Keratinocyte (primary cell): ENCODE measurements at regions not wholly inside any gene's neighbourhood (a gene's known extent, or its start where the extent isn't known, plus 50 kb on each side); places are given as distances from the start of the nearest gene placed in this dataset.
A peak's percentile ranks its signal among the peaks of the same experiment; 100 is the strongest.

Experiments used
- DNase-seq: peaks from one replicate; pipeline ENCODE4 v3.0.0-alpha.2; 2011; ENCODE audit warnings: low read depth, missing footprints, low spot score
- FAIRE-seq: peaks from 2 replicates; lab custom pipeline; 2011; peaks lifted over from hg19 to GRCh38; lab: Jason Lieb, UNC
- H2AFZ ChIP-seq: 2 replicates; pipeline ENCODE4 v1.6.0; 2012; ENCODE audit warnings: low read length, control low read depth, inconsistent platforms; ENCODE audit not compliant: control insufficient read depth
- H3K27ac ChIP-seq: 2 replicates; pipeline ENCODE4 v1.5.1; 2011; ENCODE audit warnings: low read length; ENCODE audit not compliant: control insufficient read depth, insufficient read depth
- H3K27me3 ChIP-seq: 3 replicates; pipeline ENCODE4 v1.6.0; 2011; ENCODE audit warnings: low read length; ENCODE audit not compliant: control insufficient read depth, insufficient read depth; ENCODE audit errors: extremely low read depth
- H3K36me3 ChIP-seq, 2 experiments: 2 replicates in 1 of 2; 3 replicates in 1 of 2; pipeline ENCODE4 v1.5.1; 2011; ENCODE audit warnings: low read length in 2 of 2, mild to moderate bottlenecking in 1 of 2; ENCODE audit not compliant: control insufficient read depth in 2 of 2, insufficient read depth in 2 of 2; ENCODE audit errors: extremely low read depth in 1 of 2
- H3K4me1 ChIP-seq: 3 replicates; pipeline ENCODE4 v1.5.1; 2011; ENCODE audit warnings: low read length; ENCODE audit not compliant: control insufficient read depth, insufficient read depth; ENCODE audit errors: extremely low read depth
- H3K4me2 ChIP-seq: 3 replicates; pipeline ENCODE4 v1.6.0; 2011; ENCODE audit warnings: low read depth, low read length; ENCODE audit not compliant: control insufficient read depth, insufficient read depth; ENCODE audit errors: extremely low read depth
- H3K4me3 ChIP-seq, 3 experiments: fragments of 200-600 bp in 1 of 3; sonication (generic) in 1 of 3; 2 replicates in 2 of 3; 3 replicates in 1 of 3; pipeline ENCODE4 v1.5.1; 2011 to 2016; ENCODE audit warnings: low read length in 3 of 3, mild to moderate bottlenecking in 3 of 3, control low read depth in 2 of 3, inconsistent platforms in 1 of 3, low read depth in 1 of 3, mixed read lengths in 1 of 3, mixed run types in 1 of 3, moderate library complexity in 1 of 3; ENCODE audit not compliant: control insufficient read depth in 2 of 3, insufficient read depth in 2 of 3; ENCODE audit errors: extremely low read depth in 1 of 3
- H3K79me2 ChIP-seq: 2 replicates; pipeline ENCODE4 v1.6.0; 2012; ENCODE audit warnings: low read length; ENCODE audit not compliant: control insufficient read depth, insufficient read depth
- H3K9ac ChIP-seq: 3 replicates; pipeline ENCODE4 v1.6.0; 2011; ENCODE audit warnings: low read length; ENCODE audit not compliant: control insufficient read depth, insufficient read depth; ENCODE audit errors: extremely low read depth
- H3K9me1 ChIP-seq: 3 replicates; pipeline ENCODE4 v1.6.0; 2011; ENCODE audit warnings: low read length; ENCODE audit not compliant: control insufficient read depth, insufficient read depth; ENCODE audit errors: extremely low read depth
- H3K9me3 ChIP-seq: 2 replicates; pipeline ENCODE4 v1.5.1; 2012; ENCODE audit warnings: low read depth, low read length; ENCODE audit not compliant: control insufficient read depth
- H4K20me1 ChIP-seq: 3 replicates; pipeline ENCODE4 v1.6.0; 2011; ENCODE audit warnings: low read length; ENCODE audit not compliant: control insufficient read depth, insufficient read depth; ENCODE audit errors: extremely low read depth
- CTCF ChIP-seq, 3 experiments: IDR thresholded peaks in 1 of 3; conservative IDR thresholded peaks in 1 of 3; optimal IDR thresholded peaks in 1 of 3; 2 replicates in 2 of 3; 3 replicates in 1 of 3; pipeline versions ENCODE3 to v1.5.1; 2011; ENCODE audit warnings: low read length in 3 of 3, mild to moderate bottlenecking in 3 of 3, moderate library complexity in 2 of 3, control low read depth in 1 of 3, inconsistent platforms in 1 of 3; ENCODE audit not compliant: insufficient read depth in 2 of 3; ENCODE audit errors: extremely low read depth in 1 of 3
- EZH2 ChIP-seq: IDR thresholded peaks from one replicate; pipeline ENCODE4 v1.6.1; 2012; ENCODE audit warnings: inconsistent platforms, mild to moderate bottlenecking, low read length, moderate library complexity
- dilution Hi-C: fragments of 300-500 bp; cut with MboI; formaldehyde crosslinking; loops from one replicate; pipeline ENCODE4 v1.7.0; 2020; ENCODE audit warnings: low sequenced_read_pairs; ENCODE audit not compliant: extremely low pct_ligation_motif_present

GRCh38 chr7:69448071-69448470, 150.2 kb upstream of the AUTS2 start:
- H2AFZ ChIP-seq = no peak overlapping the region
- no peaks in the 10 kb centered on the region for H4K20me1 ChIP-seq
- peaks cover 4% of the 10 kb centered on the region for H3K4me1 ChIP-seq
- no peaks in the 10 kb centered on the region for H3K27me3 ChIP-seq
- DNase-seq (no peak), FAIRE-seq (peak; percentile 67)
- TF ChIP-seq EZH2 = no peak
- TF ChIP-seq CTCF (optimal IDR thresholded peaks at IDR 0.05 in 1 of 3, IDR thresholded peaks at IDR 0.05 in 1 of 3, conservative IDR thresholded peaks at IDR 0.05 in 1 of 3; ENCODE audit: extremely low read depth in 1 of 3, insufficient read depth in 2 of 3, low read length in 3 of 3) = no peak
- no peak overlapping the region for H3K4me3 ChIP-seq
- no peak overlapping the region for H3K9ac ChIP-seq
- no peaks in the 10 kb centered on the region for H3K9me1 ChIP-seq
- dilution Hi-C loops = no loop called here
- H3K4me2 ChIP-seq = no peak overlapping the region
- H3K27ac ChIP-seq = no peak overlapping the region
- no peaks in the 10 kb centered on the region for H3K9me3 ChIP-seq
- no peaks in the 10 kb centered on the region for H3K36me3 ChIP-seq
- H3K79me2 ChIP-seq = no peaks in the 10 kb centered on the region

- no peaks in the 10 kb centered on the region for H3K9me1 ChIP-seq
- peaks cover 4% of the 10 kb centered on the region for H3K4me1 ChIP-seq
- DNase-seq = no peak
- no peaks in the 10 kb centered on the region for H3K79me2 ChIP-seq
- no peak overlapping the region for H3K4me3 ChIP-seq
- H3K9ac ChIP-seq = no peak overlapping the region
- dilution Hi-C loops = no loop called here
- no peaks in the 10 kb centered on the region for H3K27me3 ChIP-seq
- no peak for TF ChIP-seq EZH2
- H3K9me3 ChIP-seq = no peaks in the 10 kb centered on the region
- H2AFZ ChIP-seq = no peak overlapping the region
- no peak overlapping the region for H3K4me2 ChIP-seq
- no peak for FAIRE-seq
- H3K27ac ChIP-seq = no peak overlapping the region
- H3K36me3 ChIP-seq = no peaks in the 10 kb centered on the region
- H4K20me1 ChIP-seq = no peaks in the 10 kb centered on the region
These were observed 147.8 kb upstream of the AUTS2 start for GRCh38 chr7:69450456-69450855.

DNA sequence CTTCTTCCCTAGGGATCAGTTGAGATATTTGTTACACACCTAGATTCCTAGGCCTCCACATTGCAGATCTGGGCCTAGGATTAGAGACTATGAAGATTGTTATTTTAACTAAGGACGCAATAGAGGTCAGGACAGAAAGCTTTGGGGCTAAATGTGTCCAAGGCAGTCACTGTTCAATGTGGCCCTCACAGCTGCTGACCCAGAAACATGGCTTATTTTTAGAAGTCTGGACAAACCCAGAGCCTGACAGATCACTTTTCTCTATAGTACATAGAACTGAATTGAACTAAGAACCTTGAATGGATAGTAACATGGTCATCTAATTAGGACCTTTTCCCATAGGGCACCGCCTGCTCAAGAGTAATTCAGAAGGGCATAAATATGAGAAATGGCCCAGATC, 146.6 kb upstream of the AUTS2 start:
- H3K27ac ChIP-seq = no peak overlapping the region
- H3K4me3 ChIP-seq = no peak overlapping the region
- H3K27me3 ChIP-seq = no peaks in the 10 kb centered on the region
- TF ChIP-seq EZH2 = no peak
- no peak for TF ChIP-seq CTCF (optimal IDR thresholded peaks at IDR 0.05 in 1 of 3, IDR thresholded peaks at IDR 0.05 in 1 of 3, conservative IDR thresholded peaks at IDR 0.05 in 1 of 3; ENCODE audit: extremely low read depth in 1 of 3, insufficient read depth in 2 of 3, low read length in 3 of 3)
- peaks cover 4% of the 10 kb centered on the region for H3K4me1 ChIP-seq
- no peak overlapping the region for H3K9ac ChIP-seq
- H3K4me2 ChIP-seq = no peak overlapping the region
- no peak overlapping the region for H2AFZ ChIP-seq
- no peak for DNase-seq
- no peaks in the 10 kb centered on the region for H3K79me2 ChIP-seq
- no peaks in the 10 kb centered on the region for H3K36me3 ChIP-seq
- FAIRE-seq = no peak
- no peaks in the 10 kb centered on the region for H4K20me1 ChIP-seq
- no peaks in the 10 kb centered on the region for H3K9me3 ChIP-seq
- dilution Hi-C loops = no loop called here
- no peaks in the 10 kb centered on the region for H3K9me1 ChIP-seq
